MCF 10A (cell line): ENCODE measurements at regions not wholly inside any gene's neighbourhood (a gene's known extent, or its start where the extent isn't known, plus 50 kb on each side); places are given as distances from the start of the nearest gene placed in this dataset.

Source experiments
- BruUV-seq: library from RNA; stranded (reverse); fragments of 400-500 nt; replicated peaks from 2 replicates; lab custom pipeline; 2021; lab: Mats Ljungman, UMichigan
- CTCF ChIA-PET: fragments of 300-600 bp; sonication (Branson Sonifier 250); formaldehyde crosslinking; extraction: SDS; loops from one replicate; lab custom pipeline; 2021; ENCODE audit warnings: antibody characterized with exemption, inconsistent platforms; lab: Yijun Ruan, JAX
- POLR2A ChIA-PET: fragments of 300-600, 350-650 bp; sonication (Branson Sonifier 250); formaldehyde crosslinking; extraction: SDS; loops from one replicate; lab custom pipeline; 2020; ENCODE audit warnings: antibody characterized with exemption, inconsistent platforms; lab: Yijun Ruan, JAX
- DNase-seq: peaks from one replicate; pipeline ENCODE4 v3.0.0-alpha.2; 2018; ENCODE audit not compliant: unreplicated experiment
- H3K27ac Mint-ChIP-seq: one replicate; pipeline ENCODE4 v1.8.0; 2022; ENCODE audit warnings: mild to moderate bottlenecking, low read depth, mixed read lengths; ENCODE audit not compliant: unreplicated experiment
- H3K27me3 Mint-ChIP-seq: one replicate; pipeline ENCODE4 v1.8.0; 2022; ENCODE audit warnings: mixed read lengths; ENCODE audit not compliant: insufficient read depth, unreplicated experiment
- H3K36me3 Mint-ChIP-seq: one replicate; pipeline ENCODE4 v1.8.0; 2022; ENCODE audit warnings: mild to moderate bottlenecking, moderate library complexity, mixed read lengths; ENCODE audit not compliant: insufficient read depth, unreplicated experiment
- H3K4me1 Mint-ChIP-seq: one replicate; pipeline ENCODE4 v1.8.0; 2022; ENCODE audit warnings: mixed read lengths; ENCODE audit not compliant: insufficient read depth, unreplicated experiment
- H3K4me3 Mint-ChIP-seq: one replicate; pipeline ENCODE4 v1.8.0; 2022; ENCODE audit warnings: mild to moderate bottlenecking, moderate library complexity, mixed read lengths; ENCODE audit not compliant: unreplicated experiment
- H3K9me3 Mint-ChIP-seq: one replicate; pipeline ENCODE4 v1.8.0; 2022; ENCODE audit warnings: mixed read lengths; ENCODE audit not compliant: unreplicated experiment
- intact Hi-C: fragments of 100-400 bp; cut with micrococcal nuclease; formaldehyde crosslinking; loops from 2 replicates; pipeline ENCODE4 v1.14.1; 2022
- TF ChIP-seq, protein P1 (sequence below): fragments of 200-600 bp; IDR thresholded peaks from one replicate; pipeline ENCODE4 v1.8.0; 2022; ENCODE audit warnings: antibody characterized with exemption, mild to moderate bottlenecking; ENCODE audit not compliant: unreplicated experiment

DNA sequence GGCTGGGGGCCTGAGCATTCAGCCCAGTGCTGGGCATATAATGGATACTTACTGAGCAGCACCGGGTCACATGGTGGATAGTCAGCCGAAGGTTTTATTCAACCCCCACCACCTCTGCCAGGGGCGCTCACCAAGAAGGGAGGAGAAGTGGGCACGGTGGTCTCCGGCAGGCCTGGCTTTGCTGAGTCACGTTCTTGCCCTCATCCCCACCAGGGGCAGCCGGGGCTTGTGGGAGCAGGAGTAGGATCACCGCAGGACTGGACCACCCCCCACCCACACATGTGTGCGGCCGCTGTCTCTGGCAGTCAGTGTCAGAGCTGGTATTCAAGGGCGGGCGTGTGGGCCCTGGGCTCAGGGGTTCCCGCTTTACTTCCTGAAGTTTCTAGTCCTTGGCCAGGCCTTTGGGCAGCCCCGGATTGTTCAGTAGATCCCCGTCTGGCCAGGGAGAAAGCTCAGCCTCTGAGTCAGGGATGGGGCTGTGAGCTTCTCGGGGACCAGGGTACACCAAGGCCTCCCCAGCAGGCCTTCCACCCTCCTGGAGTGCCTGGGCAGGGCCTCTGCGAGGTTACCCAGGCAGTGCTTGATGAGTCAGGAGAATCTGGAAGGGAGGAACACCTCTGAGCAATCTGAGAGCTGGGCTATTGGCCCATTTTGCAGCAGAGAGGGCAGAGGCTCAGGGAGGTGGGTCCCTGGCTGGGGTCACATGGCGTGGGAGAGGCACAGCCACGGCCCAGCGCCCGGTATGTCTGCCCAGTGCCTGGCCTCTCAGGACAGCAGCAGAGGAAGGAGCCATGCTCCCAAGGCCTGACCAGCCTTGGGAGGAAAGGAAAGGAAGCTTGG lies 60.6 kb downstream of the RTL6 start:
- Mint-ChIP-seq H3K9me3 (no peaks in the 10 kb centered on the region), H3K27me3 (no peaks in the 10 kb centered on the region), H3K4me3 (no peak overlapping the region), H3K27ac (no peak overlapping the region), H3K4me1 (peaks cover 5% of the 10 kb centered on the region), H3K36me3 (peaks cover 5% of the 10 kb centered on the region)
- BruUV-seq, result no TSS peak
- POLR2A ChIA-PET, result interaction anchor here (0.6 kb wide), 1 partner anchor 137 kb away, joined by 3 read pairs; no protein-coding TSS in a partner anchor
- intact Hi-C loops, result no loop called here
- TF ChIP-seq, protein P1, sequence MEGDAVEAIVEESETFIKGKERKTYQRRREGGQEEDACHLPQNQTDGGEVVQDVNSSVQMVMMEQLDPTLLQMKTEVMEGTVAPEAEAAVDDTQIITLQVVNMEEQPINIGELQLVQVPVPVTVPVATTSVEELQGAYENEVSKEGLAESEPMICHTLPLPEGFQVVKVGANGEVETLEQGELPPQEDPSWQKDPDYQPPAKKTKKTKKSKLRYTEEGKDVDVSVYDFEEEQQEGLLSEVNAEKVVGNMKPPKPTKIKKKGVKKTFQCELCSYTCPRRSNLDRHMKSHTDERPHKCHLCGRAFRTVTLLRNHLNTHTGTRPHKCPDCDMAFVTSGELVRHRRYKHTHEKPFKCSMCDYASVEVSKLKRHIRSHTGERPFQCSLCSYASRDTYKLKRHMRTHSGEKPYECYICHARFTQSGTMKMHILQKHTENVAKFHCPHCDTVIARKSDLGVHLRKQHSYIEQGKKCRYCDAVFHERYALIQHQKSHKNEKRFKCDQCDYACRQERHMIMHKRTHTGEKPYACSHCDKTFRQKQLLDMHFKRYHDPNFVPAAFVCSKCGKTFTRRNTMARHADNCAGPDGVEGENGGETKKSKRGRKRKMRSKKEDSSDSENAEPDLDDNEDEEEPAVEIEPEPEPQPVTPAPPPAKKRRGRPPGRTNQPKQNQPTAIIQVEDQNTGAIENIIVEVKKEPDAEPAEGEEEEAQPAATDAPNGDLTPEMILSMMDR, result no peak
- CTCF ChIA-PET, result interaction anchor here (0.7 kb wide), 1 partner anchor 159 kb away, joined by 3 read pairs; no protein-coding TSS in a partner anchor
- DNase-seq, result peak; percentile 31

DNA sequence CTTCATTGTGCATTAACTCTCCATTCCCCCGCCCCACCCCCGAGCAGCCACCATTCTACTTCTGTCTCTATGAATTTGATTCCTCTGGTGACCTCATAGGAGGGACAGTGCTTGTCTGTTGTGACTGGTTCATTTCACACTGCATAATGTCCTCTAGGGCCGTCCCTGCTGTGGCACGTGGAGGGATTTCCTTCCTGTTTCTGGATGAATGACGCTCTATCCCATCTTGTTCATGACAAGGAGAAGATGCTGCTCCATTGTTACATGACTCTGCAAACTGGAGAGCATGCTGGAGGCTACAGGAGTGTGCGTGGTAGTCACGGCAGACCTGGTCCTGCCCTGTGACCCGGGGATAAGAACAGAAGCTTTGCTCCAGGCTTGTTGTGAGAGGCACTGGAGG lies 61.3 kb downstream of the RTL6 start:
- intact Hi-C loops, result no loop called here
- BruUV-seq, result no TSS peak
- Mint-ChIP-seq H3K9me3 (no peaks in the 10 kb centered on the region), H3K36me3 (peaks cover 5% of the 10 kb centered on the region), H3K4me3 (no peak overlapping the region), H3K27ac (no peak overlapping the region), H3K27me3 (no peaks in the 10 kb centered on the region), H3K4me1 (peaks cover 5% of the 10 kb centered on the region)
- CTCF ChIA-PET, result no interaction called here
- TF ChIP-seq, protein P1, result no peak
- POLR2A ChIA-PET, result no interaction called here
- DNase-seq, result no peak

- H3K9me3 Mint-ChIP-seq, result no peaks in the 10 kb centered on the region
- no peak overlapping the region for H3K27ac Mint-ChIP-seq
- peaks cover under 1% of the 10 kb centered on the region for H3K36me3 Mint-ChIP-seq
- intact Hi-C loops, result no loop called here
- CTCF ChIA-PET, result no interaction called here
- no peak overlapping the region for H3K4me3 Mint-ChIP-seq
- no TSS peak for BruUV-seq
- H3K27me3 Mint-ChIP-seq, result peaks cover 19% of the 10 kb centered on the region
- TF ChIP-seq, protein P1, result no peak
- no peaks in the 10 kb centered on the region for H3K4me1 Mint-ChIP-seq
- DNase-seq, result no peak
- POLR2A ChIA-PET, result interaction anchor here (0.7 kb wide), 1 partner anchor 12 kb away, joined by 3 read pairs; no protein-coding TSS in a partner anchor
Observed at GRCh38 chr22:44431256-44431655, 66.8 kb downstream of the RTL6 start.

DNA sequence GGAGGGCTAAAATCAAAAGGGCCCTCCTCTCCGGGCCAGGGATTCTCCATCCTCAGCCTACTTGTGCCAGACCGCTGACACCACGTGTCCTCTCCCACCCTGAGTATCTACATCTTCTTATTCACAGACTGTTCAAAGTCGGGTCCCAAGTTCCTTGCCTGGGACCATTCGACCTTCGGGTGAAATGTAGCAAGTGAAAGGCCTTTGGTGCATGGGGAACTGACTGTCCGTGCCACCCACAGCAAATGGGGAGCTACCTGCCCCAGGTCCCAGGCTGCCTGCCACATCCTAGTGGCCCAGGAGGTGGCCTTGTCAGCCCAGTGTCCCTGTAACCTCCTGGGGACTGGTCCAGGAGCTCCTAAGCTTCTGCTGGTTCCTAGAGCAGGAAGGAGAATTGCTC lies 67.3 kb downstream of the RTL6 start:
- peaks cover 19% of the 10 kb centered on the region for H3K27me3 Mint-ChIP-seq
- H3K36me3 Mint-ChIP-seq, result no peaks in the 10 kb centered on the region
- no peaks in the 10 kb centered on the region for H3K9me3 Mint-ChIP-seq
- no peak for DNase-seq
- BruUV-seq, result no TSS peak
- H3K4me1 Mint-ChIP-seq, result no peaks in the 10 kb centered on the region
- intact Hi-C loops, result no loop called here
- TF ChIP-seq, protein P1, result no peak
- no peak overlapping the region for H3K27ac Mint-ChIP-seq
- CTCF ChIA-PET, result no interaction called here
- no peak overlapping the region for H3K4me3 Mint-ChIP-seq
- POLR2A ChIA-PET, result interaction anchor here (0.7 kb wide), 1 partner anchor 12 kb away, joined by 3 read pairs; no protein-coding TSS in a partner anchor
